ENCODE measurements at regions not wholly inside any gene's neighbourhood (a gene's known extent, or its start where the extent isn't known, plus 50 kb on each side); places are given as distances from the start of the nearest gene placed in this dataset.

GRCh38 chr16:75929046-75929445 lies 202.8 kb upstream of the CPHXL start:
- DNase-seq: no peak
- H3K27ac ChIP-seq: no peak overlapping the region
- H3K36me3 ChIP-seq (replicated peaks): no peaks in the 10 kb centered on the region
- TF ChIP-seq CTCF (IDR thresholded peaks at IDR 0.05; ENCODE audit: low read depth, low read length, missing control alignments): no peak
- no peaks in the 10 kb centered on the region for H3K27me3 ChIP-seq (replicated peaks)
- in situ Hi-C loops (cut with HindIII; ENCODE audit: low pct_ligation_motif_present, low sequenced_read_pairs): no loop called here
- no peak overlapping the region for H3K4me3 ChIP-seq (ENCODE audit: low read depth, low read length)

- Histone ChIP-seq H3K36me3 (replicated peaks) (no peaks in the 10 kb centered on the region), H3K27ac (no peak overlapping the region), H3K4me3 (ENCODE audit: low read depth, low read length) (no peak overlapping the region), H3K27me3 (replicated peaks) (no peaks in the 10 kb centered on the region)
- in situ Hi-C loops (cut with HindIII; ENCODE audit: low pct_ligation_motif_present, low sequenced_read_pairs): no loop called here
- TF ChIP-seq CTCF (IDR thresholded peaks at IDR 0.05; ENCODE audit: low read depth, low read length, missing control alignments): no peak
- no peak for DNase-seq
These were observed 204.8 kb upstream of the CPHXL start for GRCh38 chr16:75931043-75931442.

GRCh38 chr16:75931970-75932369 lies 205.7 kb upstream of the CPHXL start:
- DNase-seq: no peak
- Histone ChIP-seq H3K27ac (no peak overlapping the region), H3K36me3 (replicated peaks) (no peaks in the 10 kb centered on the region), H3K4me3 (ENCODE audit: low read depth, low read length) (no peak overlapping the region), H3K27me3 (replicated peaks) (no peaks in the 10 kb centered on the region)
- in situ Hi-C loops (cut with HindIII; ENCODE audit: low pct_ligation_motif_present, low sequenced_read_pairs): no loop called here
- no peak for TF ChIP-seq CTCF (IDR thresholded peaks at IDR 0.05; ENCODE audit: low read depth, low read length, missing control alignments)

- DNase-seq: no peak
- Histone ChIP-seq H3K4me3 (ENCODE audit: low read depth, low read length) (no peak overlapping the region), H3K36me3 (replicated peaks) (no peaks in the 10 kb centered on the region), H3K27me3 (replicated peaks) (no peaks in the 10 kb centered on the region), H3K27ac (no peak overlapping the region)
- in situ Hi-C loops (cut with HindIII; ENCODE audit: low pct_ligation_motif_present, low sequenced_read_pairs): no loop called here
- no peak for TF ChIP-seq CTCF (IDR thresholded peaks at IDR 0.05; ENCODE audit: low read depth, low read length, missing control alignments)
These were observed 212.5 kb upstream of the CPHXL start for GRCh38 chr16:75938818-75939217.

- no peak for DNase-seq
- no peak for TF ChIP-seq CTCF (IDR thresholded peaks at IDR 0.05; ENCODE audit: low read depth, low read length, missing control alignments)
- in situ Hi-C loops (cut with HindIII; ENCODE audit: low pct_ligation_motif_present, low sequenced_read_pairs): no loop called here
- Histone ChIP-seq H3K36me3 (replicated peaks) (no peaks in the 10 kb centered on the region), H3K27me3 (replicated peaks) (no peaks in the 10 kb centered on the region), H3K4me3 (ENCODE audit: low read depth, low read length) (no peak overlapping the region), H3K27ac (no peak overlapping the region)
These were observed 216.1 kb upstream of the CPHXL start for GRCh38 chr16:75942351-75942750.

- Histone ChIP-seq H3K27ac (no peak overlapping the region), H3K27me3 (replicated peaks) (no peaks in the 10 kb centered on the region), H3K4me3 (ENCODE audit: low read depth, low read length) (no peak overlapping the region), H3K36me3 (replicated peaks) (no peaks in the 10 kb centered on the region)
- no peak for TF ChIP-seq CTCF (IDR thresholded peaks at IDR 0.05; ENCODE audit: low read depth, low read length, missing control alignments)
- no peak for DNase-seq
- in situ Hi-C loops (cut with HindIII; ENCODE audit: low pct_ligation_motif_present, low sequenced_read_pairs): no loop called here
These were observed 216.6 kb upstream of the CPHXL start for GRCh38 chr16:75942936-75943335.

Data from brain microvascular endothelial cell (primary cell).